GM12891 (cell line): ENCODE measurements at regions not wholly inside any gene's neighbourhood (a gene's known extent, or its start where the extent isn't known, plus 50 kb on each side); places are given as distances from the start of the nearest gene placed in this dataset.

Experiments
- DNase-seq: peaks from one replicate; pipeline ENCODE4 v3.0.0; 2011; ENCODE audit warnings: low spot score; ENCODE audit not compliant: insufficient read length
- FAIRE-seq: peaks from 2 replicates; lab custom pipeline; 2011; peaks lifted over from hg19 to GRCh38; lab: Jason Lieb, UNC
- PAX5 ChIP-seq: IDR thresholded peaks from 2 replicates; pipeline ENCODE4 v1.6.1; 2011; ENCODE audit warnings: low read length, moderate library complexity, mild to moderate bottlenecking; ENCODE audit not compliant: insufficient read depth, severe bottlenecking
- POLR2A ChIP-seq: IDR thresholded peaks from 2 replicates; pipeline ENCODE4 v1.6.1; 2011; ENCODE audit warnings: low read depth, low read length, control low read depth
- POLR2AphosphoS5 ChIP-seq: IDR thresholded peaks from 2 replicates; pipeline ENCODE4 v1.6.1; 2011; ENCODE audit warnings: low read depth, low read length, control low read depth
- POU2F2 ChIP-seq: IDR thresholded peaks from 2 replicates; pipeline ENCODE4 v1.6.1; 2011; ENCODE audit warnings: low read depth, mild to moderate bottlenecking, control low read depth, low read length, moderate library complexity
- SPI1 ChIP-seq: IDR thresholded peaks from 2 replicates; pipeline ENCODE4 v1.6.1; 2011; ENCODE audit warnings: low read depth, low read length, control low read depth
- TAF1 ChIP-seq: IDR thresholded peaks from 2 replicates; pipeline ENCODE4 v1.6.1; 2011; ENCODE audit warnings: low read depth, low read length, control low read depth

GRCh38 chr18:10365901-10366300 lies 88.5 kb upstream of the APCDD1 start:
- FAIRE-seq (no peak), DNase-seq (no peak)
- TF ChIP-seq SPI1 (no peak), POU2F2 (no peak), POLR2A (no peak), TAF1 (no peak), POLR2AphosphoS5 (no peak), PAX5 (no peak)

GRCh38 chr18:10367836-10368235 lies 86.6 kb upstream of the APCDD1 start:
- no peak for DNase-seq
- TF ChIP-seq PAX5 (no peak), POLR2AphosphoS5 (no peak), POU2F2 (no peak), SPI1 (no peak), POLR2A (no peak), TAF1 (no peak)
- FAIRE-seq: no peak

GRCh38 chr18:10368456-10369453 lies 85.7 kb upstream of the APCDD1 start:
- DNase-seq (no peak), FAIRE-seq (no peak)
- TF ChIP-seq PAX5 (no peak), SPI1 (no peak), POLR2A (no peak), TAF1 (no peak), POLR2AphosphoS5 (no peak), POU2F2 (no peak)

GRCh38 chr18:10370716-10371115 lies 83.7 kb upstream of the APCDD1 start:
- DNase-seq (no peak), FAIRE-seq (no peak)
- TF ChIP-seq TAF1 (no peak), SPI1 (no peak), POLR2A (no peak), POU2F2 (no peak), POLR2AphosphoS5 (no peak), PAX5 (no peak)

- no peak for FAIRE-seq
- DNase-seq: no peak
- no peak for TF ChIP-seq SPI1
- no peak for TF ChIP-seq TAF1
- no peak for TF ChIP-seq PAX5
- no peak for TF ChIP-seq POLR2AphosphoS5
- no peak for TF ChIP-seq POU2F2
- no peak for TF ChIP-seq POLR2A
Observed at GRCh38 chr18:10371165-10371564, 83.3 kb upstream of the APCDD1 start.

- FAIRE-seq (no peak), DNase-seq (no peak)
- TF ChIP-seq SPI1: no peak
- TF ChIP-seq POU2F2: no peak
- TF ChIP-seq POLR2AphosphoS5: no peak
- TF ChIP-seq POLR2A: no peak
- TF ChIP-seq TAF1: no peak
- TF ChIP-seq PAX5: no peak
Observed at GRCh38 chr18:10374195-10374594, 80.2 kb upstream of the APCDD1 start.

GRCh38 chr18:10374636-10375293 lies 79.7 kb upstream of the APCDD1 start:
- TF ChIP-seq TAF1: no peak
- no peak for TF ChIP-seq PAX5
- no peak for TF ChIP-seq POU2F2
- TF ChIP-seq POLR2A: no peak
- TF ChIP-seq SPI1: no peak
- TF ChIP-seq POLR2AphosphoS5: no peak
- FAIRE-seq (no peak), DNase-seq (no peak)

- no peak for FAIRE-seq
- TF ChIP-seq SPI1 (no peak), POU2F2 (no peak), POLR2A (no peak), TAF1 (no peak), POLR2AphosphoS5 (no peak), PAX5 (no peak)
- DNase-seq: no peak
Observed at GRCh38 chr18:10376731-10377130, 77.7 kb upstream of the APCDD1 start.

GRCh38 chr18:10377956-10378355 lies 76.5 kb upstream of the APCDD1 start:
- no peak for DNase-seq
- FAIRE-seq: no peak
- no peak for TF ChIP-seq SPI1
- no peak for TF ChIP-seq PAX5
- TF ChIP-seq POLR2A: no peak
- no peak for TF ChIP-seq POU2F2
- TF ChIP-seq POLR2AphosphoS5: no peak
- no peak for TF ChIP-seq TAF1
